Nephron (organoid): ENCODE measurements at regions not wholly inside any gene's neighbourhood (a gene's known extent, or its start where the extent isn't known, plus 50 kb on each side); places are given as distances from the start of the nearest gene placed in this dataset.
"Not testable (repeated sequence)": the region's sequence is repeated elsewhere in the genome, so short reads cannot be mapped to it uniquely, and the experiment has no call there.

Experiments used
- H3K27ac Mint-ChIP-seq, 3 experiments: 2 replicates each; pipeline ENCODE4 v1.8.0; 2020; ENCODE audit warnings: mixed read lengths in 3 of 3, mild to moderate bottlenecking in 2 of 3, moderate library complexity in 1 of 3
- H3K27me3 Mint-ChIP-seq: 2 replicates; pipeline ENCODE4 v1.8.0; 2021; ENCODE audit warnings: low read depth, mild to moderate bottlenecking, moderate library complexity, mixed read lengths
- H3K36me3 Mint-ChIP-seq: 2 replicates; pipeline ENCODE4 v1.8.0; 2020; ENCODE audit warnings: low read depth, mixed read lengths
- H3K4me1 Mint-ChIP-seq: 2 replicates; pipeline ENCODE4 v1.8.0; 2020; ENCODE audit warnings: mixed read lengths
- H3K4me3 Mint-ChIP-seq, 3 experiments: 2 replicates each; pipeline ENCODE4 v1.8.0; 2020; ENCODE audit warnings: mild to moderate bottlenecking in 3 of 3, mixed read lengths in 3 of 3, moderate library complexity in 2 of 3
- H3K9me3 Mint-ChIP-seq: 2 replicates; pipeline ENCODE4 v1.8.0; 2020; ENCODE audit warnings: mixed read lengths
- TF ChIP-seq, protein P1 (sequence below), 3 experiments: fragments of 200-600 bp; sonication (generic); IDR thresholded peaks; one replicate each; pipeline ENCODE4 v1.5.0; 2021; ENCODE audit warnings: antibody characterized with exemption in 3 of 3; ENCODE audit not compliant: unreplicated experiment in 3 of 3

DNA sequence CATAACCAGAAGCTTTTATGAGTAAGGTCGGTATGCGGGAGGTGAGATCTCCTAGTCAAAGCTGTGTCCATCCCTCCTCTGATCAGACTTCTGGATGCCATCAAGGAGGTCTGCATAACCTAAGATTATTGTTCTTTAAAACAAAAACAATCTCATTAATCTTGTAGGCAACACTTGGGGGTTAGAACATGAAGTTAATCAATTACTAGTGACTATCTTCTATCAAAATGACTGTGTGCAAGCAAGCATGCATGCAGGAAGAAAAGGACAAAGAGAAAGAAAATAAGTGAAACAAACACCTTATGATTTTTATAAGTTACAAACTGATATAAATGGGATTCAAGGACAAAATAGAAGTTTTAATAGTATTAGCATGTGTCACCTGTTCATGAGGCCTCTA is 2435.9 kb upstream of the PCDH20 start:
- peaks cover 4% of the 10 kb centered on the region for H3K27me3 Mint-ChIP-seq
- TF ChIP-seq, protein P1, sequence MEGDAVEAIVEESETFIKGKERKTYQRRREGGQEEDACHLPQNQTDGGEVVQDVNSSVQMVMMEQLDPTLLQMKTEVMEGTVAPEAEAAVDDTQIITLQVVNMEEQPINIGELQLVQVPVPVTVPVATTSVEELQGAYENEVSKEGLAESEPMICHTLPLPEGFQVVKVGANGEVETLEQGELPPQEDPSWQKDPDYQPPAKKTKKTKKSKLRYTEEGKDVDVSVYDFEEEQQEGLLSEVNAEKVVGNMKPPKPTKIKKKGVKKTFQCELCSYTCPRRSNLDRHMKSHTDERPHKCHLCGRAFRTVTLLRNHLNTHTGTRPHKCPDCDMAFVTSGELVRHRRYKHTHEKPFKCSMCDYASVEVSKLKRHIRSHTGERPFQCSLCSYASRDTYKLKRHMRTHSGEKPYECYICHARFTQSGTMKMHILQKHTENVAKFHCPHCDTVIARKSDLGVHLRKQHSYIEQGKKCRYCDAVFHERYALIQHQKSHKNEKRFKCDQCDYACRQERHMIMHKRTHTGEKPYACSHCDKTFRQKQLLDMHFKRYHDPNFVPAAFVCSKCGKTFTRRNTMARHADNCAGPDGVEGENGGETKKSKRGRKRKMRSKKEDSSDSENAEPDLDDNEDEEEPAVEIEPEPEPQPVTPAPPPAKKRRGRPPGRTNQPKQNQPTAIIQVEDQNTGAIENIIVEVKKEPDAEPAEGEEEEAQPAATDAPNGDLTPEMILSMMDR (IDR thresholded peaks at IDR 0.05; ENCODE audit: unreplicated experiment in 3 of 3) = no peak
- H3K36me3 Mint-ChIP-seq = no peaks in the 10 kb centered on the region
- no peak overlapping the region for H3K4me3 Mint-ChIP-seq
- H3K9me3 Mint-ChIP-seq = no peaks in the 10 kb centered on the region
- no peak overlapping the region for H3K27ac Mint-ChIP-seq
- H3K4me1 Mint-ChIP-seq = no peaks in the 10 kb centered on the region

DNA sequence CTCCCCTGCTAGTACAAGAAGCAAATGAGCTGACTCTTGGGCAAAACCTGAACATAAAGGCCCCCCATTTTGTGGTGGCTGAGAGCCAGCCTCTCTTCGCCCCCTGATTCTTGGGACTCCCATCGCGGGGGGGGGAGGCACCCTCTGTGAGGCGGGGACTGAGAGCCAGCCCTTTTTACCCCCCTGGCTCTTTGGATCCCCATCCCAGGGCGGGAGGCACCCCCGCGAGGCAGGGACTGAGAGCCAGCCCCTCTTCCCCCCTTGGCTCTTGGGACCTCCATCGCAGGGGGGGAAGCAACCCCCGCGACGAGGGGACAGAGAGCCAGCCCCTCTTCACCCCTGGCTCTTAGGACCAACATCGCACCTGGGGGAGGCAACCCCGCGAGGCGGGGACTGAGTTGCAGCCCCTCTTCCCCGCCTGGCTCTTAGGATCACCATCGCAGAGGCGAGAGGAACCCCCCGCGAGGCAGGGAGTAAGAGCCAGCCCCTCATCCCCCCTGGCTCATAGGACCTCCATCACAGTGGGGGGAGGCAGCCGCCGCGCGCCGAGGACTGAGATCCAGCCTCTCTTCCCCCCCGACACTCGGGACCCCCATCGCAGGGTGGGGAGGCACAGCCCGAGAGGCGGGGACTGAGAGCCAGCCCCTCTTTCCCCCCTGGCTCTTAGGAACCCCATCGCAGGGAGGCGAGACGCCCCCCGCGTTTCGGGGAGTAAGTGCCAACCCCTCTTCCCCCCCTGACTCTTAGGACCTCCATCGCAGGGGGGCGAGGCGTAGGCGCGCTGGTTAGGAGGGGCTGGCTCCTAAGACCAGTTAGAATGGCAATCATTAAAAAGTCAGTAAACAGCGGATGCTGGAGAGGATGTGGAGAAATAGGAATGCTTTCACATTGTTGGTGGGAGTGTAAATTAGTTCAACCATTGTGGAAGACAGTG is 2428.4 kb upstream of the PCDH20 start:
- TF ChIP-seq, protein P1 (IDR thresholded peaks at IDR 0.05; ENCODE audit: unreplicated experiment in 3 of 3) = no peak
- Mint-ChIP-seq H3K27me3 (peaks cover 4% of the 10 kb centered on the region), H3K4me1 (no peaks in the 10 kb centered on the region), H3K4me3 (no peak overlapping the region), H3K9me3 (peaks cover 15% of the 10 kb centered on the region), H3K27ac (no peak overlapping the region), H3K36me3 (no peaks in the 10 kb centered on the region)

DNA sequence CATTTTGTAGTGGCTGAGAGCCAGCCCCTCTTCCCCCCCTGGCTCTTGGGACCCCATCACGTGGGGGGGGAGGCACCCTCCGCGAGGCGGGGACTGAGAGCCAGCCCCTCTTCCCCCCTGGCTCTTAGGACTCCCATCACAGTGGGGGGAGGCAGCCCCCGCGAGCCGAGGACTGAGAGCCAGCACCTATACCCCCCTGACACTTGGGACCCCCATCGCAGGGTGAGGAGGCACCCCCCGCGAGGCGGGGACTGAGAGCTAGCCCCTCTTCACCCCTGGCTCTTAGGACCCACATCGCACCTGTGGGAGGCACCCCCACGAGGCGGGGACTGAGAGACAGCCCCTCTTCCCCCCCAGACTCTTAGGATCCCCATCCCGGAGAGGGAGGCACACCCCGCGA is 2426.5 kb upstream of the PCDH20 start:
- H3K27ac Mint-ChIP-seq = no peak overlapping the region
- H3K4me1 Mint-ChIP-seq = no peaks in the 10 kb centered on the region
- H3K36me3 Mint-ChIP-seq = no peaks in the 10 kb centered on the region
- no peak overlapping the region for H3K4me3 Mint-ChIP-seq
- peaks cover 17% of the 10 kb centered on the region for H3K9me3 Mint-ChIP-seq
- TF ChIP-seq, protein P1 (IDR thresholded peaks at IDR 0.05; ENCODE audit: unreplicated experiment in 3 of 3) = no peak
- no peaks in the 10 kb centered on the region for H3K27me3 Mint-ChIP-seq

DNA sequence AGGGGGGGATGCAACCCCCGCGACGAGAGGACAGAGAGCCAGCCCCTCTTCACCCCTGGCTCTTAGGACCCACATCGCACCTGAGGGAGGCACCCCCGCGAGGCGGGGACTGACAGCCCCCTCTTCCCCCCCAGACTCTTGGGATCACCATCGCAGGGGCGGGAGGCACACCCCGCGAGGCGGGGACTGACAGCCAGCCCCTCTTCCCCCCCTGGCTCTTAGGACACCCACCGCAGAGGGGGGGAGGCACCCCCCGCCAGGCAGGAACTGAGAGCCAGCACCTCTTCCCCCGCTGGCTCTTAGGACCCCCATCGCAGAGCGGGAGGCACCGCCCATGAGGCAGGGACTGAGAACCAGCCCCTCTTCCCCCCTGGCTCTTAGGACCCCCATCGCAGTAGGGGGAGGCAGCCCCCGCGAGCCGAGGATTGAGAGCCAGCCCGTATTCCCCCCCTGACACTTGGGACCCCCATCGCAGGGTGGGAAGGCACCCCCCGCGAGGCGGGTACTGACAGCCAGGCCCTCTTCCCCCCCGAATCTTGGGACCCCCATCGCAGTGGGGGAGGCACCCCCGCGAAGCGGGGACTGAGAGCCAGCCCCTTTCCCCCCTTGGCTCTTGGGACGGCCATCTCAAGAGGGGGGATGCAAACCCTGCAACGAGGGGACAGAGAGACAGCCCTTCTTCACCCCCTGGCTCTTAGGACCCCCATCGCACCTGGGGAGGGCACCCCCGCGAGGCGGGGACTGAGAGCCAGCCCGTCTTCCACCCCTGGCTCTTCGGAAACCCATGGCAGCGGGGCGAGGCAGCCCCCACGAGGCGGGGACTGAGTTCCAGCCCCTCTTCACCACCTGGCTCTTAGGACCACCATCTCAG is 2425.1 kb upstream of the PCDH20 start:
- H3K27me3 Mint-ChIP-seq = no peaks in the 10 kb centered on the region
- H3K4me3 Mint-ChIP-seq = no peak overlapping the region
- H3K36me3 Mint-ChIP-seq = no peaks in the 10 kb centered on the region
- no peaks in the 10 kb centered on the region for H3K4me1 Mint-ChIP-seq
- TF ChIP-seq, protein P1 (IDR thresholded peaks at IDR 0.05; ENCODE audit: unreplicated experiment in 3 of 3) = no peak
- peaks cover 21% of the 10 kb centered on the region for H3K9me3 Mint-ChIP-seq
- no peak overlapping the region for H3K27ac Mint-ChIP-seq

DNA sequence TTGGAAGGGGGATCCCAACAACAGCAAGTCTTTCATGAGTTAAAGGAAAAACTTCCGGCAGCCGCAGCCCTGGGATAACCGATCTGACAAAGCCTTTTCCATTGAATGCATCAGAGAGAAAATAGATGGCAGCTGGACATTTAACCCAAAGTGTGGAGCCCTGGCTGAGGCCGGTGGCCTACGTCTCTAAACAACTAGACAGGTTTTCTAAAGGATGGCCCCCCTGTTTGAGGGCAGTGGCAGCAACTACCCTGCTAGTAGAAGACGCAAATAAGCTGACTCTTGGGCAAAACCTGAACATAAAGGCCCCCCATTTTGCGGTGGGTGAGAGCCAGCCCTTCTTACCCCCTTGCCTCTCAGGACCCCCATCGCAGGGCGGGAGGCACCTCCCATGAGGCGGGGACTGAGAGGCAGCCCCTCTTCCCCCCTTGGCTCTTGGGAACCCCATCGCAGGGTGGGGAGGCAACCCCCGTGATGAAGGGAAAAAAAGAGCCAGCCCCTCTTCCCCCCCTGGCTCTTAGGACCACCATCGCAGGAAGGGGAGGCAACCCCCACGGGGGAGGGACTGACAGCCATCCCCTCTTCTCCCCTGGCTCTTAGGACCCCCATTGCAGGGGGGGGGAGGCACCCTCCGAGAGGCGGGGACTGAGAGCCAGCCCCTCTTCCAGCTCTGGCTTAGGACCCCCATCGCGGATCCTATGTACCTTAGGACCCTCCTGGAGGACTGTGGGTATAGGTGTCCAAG is 2422.9 kb upstream of the PCDH20 start:
- Mint-ChIP-seq H3K27ac (no peak overlapping the region), H3K4me1 (no peaks in the 10 kb centered on the region), H3K36me3 (no peaks in the 10 kb centered on the region), H3K4me3 (no peak overlapping the region), H3K9me3 (peaks cover 21% of the 10 kb centered on the region), H3K27me3 (no peaks in the 10 kb centered on the region)
- TF ChIP-seq, protein P1 (IDR thresholded peaks at IDR 0.05; ENCODE audit: unreplicated experiment in 3 of 3) = no peak

DNA sequence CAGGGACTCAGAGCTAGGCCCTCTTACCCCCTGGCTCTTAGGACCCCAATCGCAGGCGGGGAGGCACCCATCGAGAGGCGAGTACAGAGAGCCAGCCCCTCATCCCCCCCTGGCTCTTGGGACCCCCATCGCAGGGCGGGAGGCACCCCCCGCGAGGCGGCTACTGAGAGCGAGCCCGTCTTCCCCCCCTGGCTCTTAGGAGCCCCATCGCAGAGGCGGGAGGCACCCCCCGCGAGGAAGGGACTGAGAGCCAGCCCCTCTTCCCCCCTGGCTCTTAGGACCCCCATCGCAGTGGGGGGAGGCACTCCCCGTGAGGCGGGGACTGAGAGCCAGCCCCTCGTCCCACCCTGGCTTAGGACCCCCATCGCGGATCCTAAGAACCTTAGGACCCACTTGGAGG is 2422.1 kb upstream of the PCDH20 start:
- H3K36me3 Mint-ChIP-seq, H3K4me3 Mint-ChIP-seq, H3K27me3 Mint-ChIP-seq, H3K4me1 Mint-ChIP-seq, H3K27ac Mint-ChIP-seq: not testable (repeated sequence)
- H3K9me3 Mint-ChIP-seq = peaks cover 16% of the 10 kb centered on the region

DNA sequence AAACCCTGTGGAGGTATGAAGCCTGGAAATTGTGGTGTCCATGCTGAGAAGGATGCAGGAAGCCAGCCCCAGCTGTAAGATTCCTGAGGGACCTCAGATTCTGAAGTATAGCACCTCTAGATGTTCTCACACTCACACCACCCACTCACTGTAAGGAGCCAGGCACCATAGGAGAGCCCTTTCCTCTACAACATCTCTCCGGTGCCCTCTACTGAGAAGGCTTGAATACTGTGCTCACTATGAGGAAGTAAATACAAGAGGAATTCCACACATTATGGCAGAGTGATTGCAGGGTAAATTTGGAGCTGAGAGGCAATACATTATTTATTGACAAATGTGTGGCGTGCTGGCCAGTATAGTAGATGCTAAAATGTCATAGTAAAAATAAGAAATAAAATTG is 2414.0 kb upstream of the PCDH20 start:
- not testable (repeated sequence) for H3K4me3 Mint-ChIP-seq, H3K4me1 Mint-ChIP-seq, H3K36me3 Mint-ChIP-seq, H3K27me3 Mint-ChIP-seq, H3K27ac Mint-ChIP-seq, H3K9me3 Mint-ChIP-seq

DNA sequence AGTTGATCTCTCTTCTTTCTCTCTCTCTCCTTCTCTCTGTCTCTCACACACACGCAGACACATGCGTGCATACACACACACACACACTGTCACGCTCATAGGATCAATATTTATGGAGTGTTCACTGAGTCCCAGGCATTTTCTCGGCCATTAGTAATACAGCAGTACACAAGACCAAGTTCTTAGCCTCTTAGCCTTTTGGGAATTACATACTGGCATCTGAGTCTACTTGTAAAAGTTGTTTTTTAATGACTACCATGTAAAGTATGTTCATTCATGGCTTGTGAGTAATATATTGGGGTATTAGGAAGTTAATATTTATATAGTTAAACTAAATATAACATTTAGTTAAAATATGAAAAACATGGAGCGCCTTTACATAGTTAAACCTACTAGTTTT is 2406.1 kb upstream of the PCDH20 start:
- not testable (repeated sequence) for H3K27ac Mint-ChIP-seq, H3K9me3 Mint-ChIP-seq, H3K4me3 Mint-ChIP-seq, H3K4me1 Mint-ChIP-seq, H3K27me3 Mint-ChIP-seq, H3K36me3 Mint-ChIP-seq
